HL-60 (cell line): ENCODE measurements at regions not wholly inside any gene's neighbourhood (a gene's known extent, or its start where the extent isn't known, plus 50 kb on each side); places are given as distances from the start of the nearest gene placed in this dataset.

Source experiments
- GABPA ChIP-seq: IDR thresholded peaks from 2 replicates; pipeline ENCODE4 v1.6.1; 2012; ENCODE audit warnings: low read depth
- POLR2AphosphoS5 ChIP-seq: IDR thresholded peaks from 2 replicates; pipeline ENCODE4 v1.6.1; 2012; ENCODE audit warnings: low read depth
- TF ChIP-seq, protein P1 (sequence below): IDR thresholded peaks from one replicate; pipeline ENCODE4 v1.5.1; 2011; ENCODE audit warnings: low read length, control low read depth, inconsistent platforms; ENCODE audit not compliant: insufficient read depth
- TF ChIP-seq, protein P2 (sequence below): IDR thresholded peaks from 2 replicates; pipeline ENCODE4 v1.6.1; 2012; ENCODE audit warnings: low read depth; ENCODE audit not compliant: insufficient replicate concordance

DNA sequence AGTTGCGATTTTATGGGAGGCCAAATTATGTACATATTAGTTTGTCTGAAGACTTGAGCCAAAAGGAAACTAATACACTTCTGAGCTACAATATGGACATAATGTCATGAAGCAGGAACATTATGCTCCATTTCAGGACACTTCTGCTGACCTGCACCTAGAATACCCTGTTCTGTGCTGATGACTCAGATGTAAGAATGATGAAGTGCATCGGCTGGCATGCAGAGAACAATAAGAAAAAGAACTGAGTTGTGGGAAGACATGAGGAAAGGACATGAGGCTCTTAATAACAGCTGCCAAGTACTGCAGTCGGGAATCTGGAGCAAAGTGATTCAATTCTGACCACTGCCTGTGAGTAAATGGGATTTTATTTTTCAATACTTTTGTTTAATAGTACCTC is 192.9 kb upstream of the VSTM2A start:
- TF ChIP-seq, protein P1, sequence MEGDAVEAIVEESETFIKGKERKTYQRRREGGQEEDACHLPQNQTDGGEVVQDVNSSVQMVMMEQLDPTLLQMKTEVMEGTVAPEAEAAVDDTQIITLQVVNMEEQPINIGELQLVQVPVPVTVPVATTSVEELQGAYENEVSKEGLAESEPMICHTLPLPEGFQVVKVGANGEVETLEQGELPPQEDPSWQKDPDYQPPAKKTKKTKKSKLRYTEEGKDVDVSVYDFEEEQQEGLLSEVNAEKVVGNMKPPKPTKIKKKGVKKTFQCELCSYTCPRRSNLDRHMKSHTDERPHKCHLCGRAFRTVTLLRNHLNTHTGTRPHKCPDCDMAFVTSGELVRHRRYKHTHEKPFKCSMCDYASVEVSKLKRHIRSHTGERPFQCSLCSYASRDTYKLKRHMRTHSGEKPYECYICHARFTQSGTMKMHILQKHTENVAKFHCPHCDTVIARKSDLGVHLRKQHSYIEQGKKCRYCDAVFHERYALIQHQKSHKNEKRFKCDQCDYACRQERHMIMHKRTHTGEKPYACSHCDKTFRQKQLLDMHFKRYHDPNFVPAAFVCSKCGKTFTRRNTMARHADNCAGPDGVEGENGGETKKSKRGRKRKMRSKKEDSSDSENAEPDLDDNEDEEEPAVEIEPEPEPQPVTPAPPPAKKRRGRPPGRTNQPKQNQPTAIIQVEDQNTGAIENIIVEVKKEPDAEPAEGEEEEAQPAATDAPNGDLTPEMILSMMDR = no peak
- TF ChIP-seq, protein P2, sequence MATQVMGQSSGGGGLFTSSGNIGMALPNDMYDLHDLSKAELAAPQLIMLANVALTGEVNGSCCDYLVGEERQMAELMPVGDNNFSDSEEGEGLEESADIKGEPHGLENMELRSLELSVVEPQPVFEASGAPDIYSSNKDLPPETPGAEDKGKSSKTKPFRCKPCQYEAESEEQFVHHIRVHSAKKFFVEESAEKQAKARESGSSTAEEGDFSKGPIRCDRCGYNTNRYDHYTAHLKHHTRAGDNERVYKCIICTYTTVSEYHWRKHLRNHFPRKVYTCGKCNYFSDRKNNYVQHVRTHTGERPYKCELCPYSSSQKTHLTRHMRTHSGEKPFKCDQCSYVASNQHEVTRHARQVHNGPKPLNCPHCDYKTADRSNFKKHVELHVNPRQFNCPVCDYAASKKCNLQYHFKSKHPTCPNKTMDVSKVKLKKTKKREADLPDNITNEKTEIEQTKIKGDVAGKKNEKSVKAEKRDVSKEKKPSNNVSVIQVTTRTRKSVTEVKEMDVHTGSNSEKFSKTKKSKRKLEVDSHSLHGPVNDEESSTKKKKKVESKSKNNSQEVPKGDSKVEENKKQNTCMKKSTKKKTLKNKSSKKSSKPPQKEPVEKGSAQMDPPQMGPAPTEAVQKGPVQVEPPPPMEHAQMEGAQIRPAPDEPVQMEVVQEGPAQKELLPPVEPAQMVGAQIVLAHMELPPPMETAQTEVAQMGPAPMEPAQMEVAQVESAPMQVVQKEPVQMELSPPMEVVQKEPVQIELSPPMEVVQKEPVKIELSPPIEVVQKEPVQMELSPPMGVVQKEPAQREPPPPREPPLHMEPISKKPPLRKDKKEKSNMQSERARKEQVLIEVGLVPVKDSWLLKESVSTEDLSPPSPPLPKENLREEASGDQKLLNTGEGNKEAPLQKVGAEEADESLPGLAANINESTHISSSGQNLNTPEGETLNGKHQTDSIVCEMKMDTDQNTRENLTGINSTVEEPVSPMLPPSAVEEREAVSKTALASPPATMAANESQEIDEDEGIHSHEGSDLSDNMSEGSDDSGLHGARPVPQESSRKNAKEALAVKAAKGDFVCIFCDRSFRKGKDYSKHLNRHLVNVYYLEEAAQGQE = no peak
- TF ChIP-seq POLR2AphosphoS5 (no peak), GABPA (no peak)
